Stimulated activated CD4-positive, alpha-beta T cell treated with anti-CD3 and anti-CD28 coated beads, Interleukin-2, amount 100 ng/mL, for 24 hours (primary cell): ENCODE measurements at regions not wholly inside any gene's neighbourhood (a gene's known extent, or its start where the extent isn't known, plus 50 kb on each side); places are given as distances from the start of the nearest gene placed in this dataset.

Experiments
- DNase-seq, 2 donors: peaks; one replicate each; pipeline ENCODE4 v3.0.0-alpha.2; 2020

DNA sequence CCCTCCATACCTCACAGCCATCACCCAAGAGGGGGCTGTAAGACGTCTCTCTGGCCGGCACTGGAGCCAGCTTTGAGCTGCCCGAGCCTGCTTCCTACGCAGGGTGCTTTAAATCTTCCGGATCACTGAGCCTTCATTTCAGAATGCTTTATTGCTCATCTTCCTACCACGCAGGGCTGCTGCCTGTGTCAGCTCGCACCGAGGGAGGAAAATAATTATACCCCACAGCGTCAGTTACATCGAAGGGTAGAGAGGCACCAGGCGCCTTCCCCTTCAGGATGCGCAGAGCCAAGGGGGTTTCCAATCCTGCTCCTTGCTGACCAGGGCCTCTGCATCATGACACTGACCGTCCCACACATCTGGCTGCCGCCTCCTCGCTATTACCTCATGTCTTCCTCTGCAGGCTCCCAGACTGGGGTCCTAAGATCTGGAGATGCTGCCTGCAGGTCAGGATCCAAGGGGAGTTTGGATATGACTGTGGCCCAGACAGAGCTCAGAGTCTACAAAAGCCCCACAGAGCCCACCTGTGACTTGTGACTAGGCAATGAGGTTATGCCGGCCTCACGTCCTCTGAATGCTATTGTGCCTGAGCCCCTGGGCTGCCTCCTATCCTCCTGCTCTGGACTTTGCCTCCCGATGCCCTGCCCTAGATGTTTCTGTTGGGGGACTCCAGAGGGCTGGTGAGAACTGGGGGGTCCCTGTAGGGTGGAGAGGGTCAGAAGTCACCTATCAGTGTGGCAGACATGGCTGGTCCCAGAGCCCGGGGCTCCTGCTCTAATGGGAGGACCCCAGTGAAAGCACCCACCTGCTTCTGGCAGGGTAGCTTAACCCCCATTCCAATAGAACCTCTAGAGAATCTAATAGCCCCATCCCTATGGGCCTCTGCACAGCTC, 220.3 kb upstream of the RTL1 start:
- DNase-seq = peak in 1 of 2 donors; percentile 2

DNA sequence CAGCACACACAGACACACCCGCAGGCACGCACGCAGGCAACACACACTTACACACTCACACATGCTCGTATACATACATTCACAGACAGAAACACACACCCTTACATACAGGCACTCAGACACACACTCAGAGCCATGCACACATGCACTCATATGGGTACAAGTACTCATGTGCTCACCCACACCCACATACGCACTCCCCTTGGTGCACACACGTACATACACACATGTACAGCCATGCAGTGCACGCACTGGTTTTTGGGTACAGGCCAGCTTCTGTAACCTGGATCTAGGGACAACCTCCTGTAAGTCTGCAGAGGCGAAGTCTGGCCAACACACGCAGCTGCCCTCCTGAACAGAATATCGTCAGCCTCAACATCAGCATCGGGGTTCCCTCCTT, 221.3 kb upstream of the RTL1 start:
- no peak for DNase-seq

DNA sequence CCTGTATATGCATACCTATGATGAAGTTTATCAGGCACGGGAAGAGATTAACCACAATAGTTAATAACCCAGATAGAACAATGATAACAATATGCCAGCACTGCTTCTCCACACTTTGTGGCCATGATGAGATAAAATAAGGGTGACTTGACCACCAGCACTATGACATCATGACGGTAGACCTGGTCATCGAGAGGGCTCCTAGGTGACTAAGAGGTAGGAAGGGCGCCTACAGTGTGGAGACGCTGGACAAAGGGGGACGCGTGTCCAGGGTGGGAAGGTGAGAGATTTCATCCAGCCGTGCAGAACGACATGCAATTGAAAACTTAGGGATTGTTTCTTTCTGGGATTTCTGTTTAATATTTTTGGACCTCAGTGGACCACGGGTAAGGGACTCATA, 221.8 kb upstream of the RTL1 start:
- peak in 1 of 2 donors; percentile 8 for DNase-seq

DNA sequence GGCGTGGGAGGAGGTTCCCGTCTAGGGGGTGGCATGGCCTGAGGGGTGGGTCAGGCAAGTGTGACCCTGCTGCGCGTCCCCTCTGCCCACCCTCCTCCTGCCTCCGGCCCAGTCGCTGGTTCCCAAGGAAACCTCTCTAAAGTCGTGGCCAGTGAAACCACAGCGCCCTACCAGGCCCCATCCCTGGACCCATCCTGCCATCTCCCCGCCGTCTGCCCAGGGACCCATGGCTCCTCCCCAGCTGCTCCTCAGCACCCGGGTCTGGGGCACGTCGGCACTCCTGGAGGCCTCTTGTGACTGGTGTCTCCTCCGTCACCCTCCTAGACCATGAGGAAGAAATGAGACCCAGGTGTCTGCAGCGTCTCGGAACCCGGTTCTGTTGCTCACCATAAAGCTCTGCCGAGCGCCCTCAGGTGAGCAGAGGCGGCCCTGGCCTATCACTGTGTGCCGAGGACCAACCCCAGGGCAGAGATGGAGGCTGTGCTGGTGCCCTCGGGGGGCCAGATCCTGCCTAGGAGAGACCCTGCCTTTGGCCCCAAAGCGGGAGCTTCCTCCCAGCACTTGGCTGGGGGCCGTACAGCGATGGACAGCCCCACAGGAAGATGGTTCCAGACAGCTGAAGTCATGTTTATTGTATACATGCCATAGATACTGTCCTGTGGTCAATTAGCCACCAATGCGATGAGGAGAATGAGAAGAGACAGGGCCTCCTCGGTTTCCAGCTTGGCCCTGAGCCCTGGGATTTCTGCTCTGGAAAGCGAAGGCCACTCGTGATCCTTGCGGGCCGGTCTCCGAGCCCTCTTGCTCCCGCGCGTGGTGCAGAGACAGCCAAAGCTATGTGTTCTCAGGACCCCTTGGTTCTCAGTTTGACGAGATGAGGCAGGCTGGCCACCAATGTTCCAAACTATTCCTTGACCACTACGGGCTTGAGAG, 222.5 kb upstream of the RTL1 start:
- no peak for DNase-seq

DNA sequence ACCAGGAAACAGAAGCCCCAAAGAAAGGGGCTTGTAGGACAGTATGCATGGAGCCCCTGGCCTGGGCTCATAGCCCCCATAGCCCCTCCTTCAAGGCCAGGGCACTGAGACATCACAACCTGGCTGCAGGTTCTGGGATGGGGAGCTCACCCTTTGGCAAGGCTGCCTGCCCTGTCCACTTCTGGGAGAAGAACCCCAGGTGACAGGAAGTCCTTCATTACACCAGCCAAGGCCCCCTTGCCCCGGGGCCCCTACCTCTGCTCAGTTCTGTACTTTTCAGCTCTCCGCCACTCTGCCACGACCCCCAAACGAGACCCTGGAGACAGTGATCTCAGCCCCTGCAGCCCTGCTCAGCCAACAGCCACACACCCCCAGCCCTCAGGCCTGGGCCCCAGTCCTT, 223.2 kb upstream of the RTL1 start:
- no peak for DNase-seq

DNA sequence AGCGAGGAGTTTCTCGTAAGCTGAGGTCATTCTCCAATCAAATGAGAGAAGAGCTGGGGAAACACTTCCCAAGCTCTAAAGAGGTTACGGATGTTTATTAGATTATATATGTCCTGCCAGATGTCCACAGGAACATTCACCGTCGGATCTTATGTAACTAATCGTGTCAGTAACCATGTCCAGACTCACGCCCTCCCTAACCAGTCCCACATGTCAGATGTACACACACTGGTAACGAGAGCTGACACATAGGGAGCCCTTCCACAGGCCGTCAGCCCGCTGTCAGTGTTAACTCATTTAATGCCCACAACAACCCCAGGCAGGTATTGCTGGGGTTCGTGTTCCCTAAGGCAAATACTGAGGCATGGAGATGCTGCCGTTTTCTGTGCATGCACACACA, 223.7 kb upstream of the RTL1 start:
- DNase-seq = peak in 1 of 2 donors; percentile 3

DNA sequence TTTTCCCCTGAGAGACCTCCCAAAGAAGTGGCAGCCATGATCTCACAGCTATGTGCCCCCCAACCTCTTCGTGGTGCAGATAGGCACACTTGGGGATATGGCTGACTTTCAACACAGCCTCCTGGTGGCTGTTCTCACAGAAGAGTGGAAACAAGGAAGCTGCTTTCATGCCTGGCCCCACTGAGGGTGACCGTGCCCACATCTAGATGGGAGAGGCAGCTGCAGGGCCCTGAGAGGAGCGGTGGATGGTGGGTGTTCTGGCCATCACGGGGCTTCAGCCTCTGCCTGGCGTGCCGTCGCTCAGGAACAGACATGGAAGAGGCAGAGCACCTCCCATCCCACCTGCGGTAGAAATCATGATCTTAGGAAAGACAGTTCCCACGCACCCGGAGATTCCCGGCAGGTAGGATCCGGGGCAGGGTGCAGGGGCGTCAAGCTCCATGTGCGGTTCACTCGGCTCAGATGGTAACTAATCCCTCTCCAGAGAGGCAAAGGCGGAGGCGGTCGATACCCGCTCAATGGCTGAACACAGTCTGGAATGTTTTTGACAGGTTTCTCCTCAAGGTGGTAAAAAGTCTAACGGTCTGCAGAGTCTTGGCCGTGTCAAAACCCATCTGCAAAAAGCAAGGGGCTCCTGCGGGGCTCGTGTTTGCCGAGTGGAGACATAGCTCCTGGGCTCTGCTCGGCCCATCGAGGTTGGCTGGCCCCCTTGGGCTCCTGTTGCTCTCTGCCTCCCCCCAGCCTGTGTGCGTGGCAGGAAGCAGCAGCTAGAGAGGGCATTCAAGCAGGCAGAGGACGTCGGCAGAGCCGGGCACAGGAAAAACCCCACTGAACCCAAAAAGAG, 225.2 kb upstream of the RTL1 start:
- no peak for DNase-seq

DNA sequence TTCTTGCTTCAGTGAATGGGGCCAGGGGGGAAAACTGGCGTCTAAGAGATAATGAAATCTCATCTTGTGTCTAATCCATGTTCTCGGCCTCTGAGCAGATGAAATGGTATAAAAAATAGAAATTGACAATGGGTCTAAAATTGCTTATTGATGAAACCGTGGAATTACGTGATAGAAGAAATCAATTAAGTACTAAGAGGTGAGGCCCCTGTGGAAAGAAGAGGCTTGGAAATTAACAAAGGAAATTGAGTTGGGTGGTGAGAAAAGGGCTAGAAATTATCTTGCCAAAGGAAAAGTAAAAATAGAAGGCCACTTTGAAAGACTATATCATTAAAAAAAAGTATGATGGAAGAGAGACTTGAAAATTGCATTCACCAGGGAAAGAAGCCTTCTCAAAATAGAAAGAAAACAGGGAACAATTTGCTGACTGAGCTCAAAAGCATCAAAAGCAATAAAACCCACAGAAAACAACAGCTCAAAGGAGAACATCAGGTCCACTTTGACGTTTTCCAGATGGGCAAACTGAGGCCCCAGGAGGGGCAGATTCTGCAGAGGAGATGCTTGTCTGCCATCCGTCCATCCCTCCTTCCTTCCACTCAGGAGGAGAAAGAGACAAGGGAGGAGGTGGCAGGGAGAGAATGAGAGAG, 226.1 kb upstream of the RTL1 start:
- DNase-seq = no peak

DNA sequence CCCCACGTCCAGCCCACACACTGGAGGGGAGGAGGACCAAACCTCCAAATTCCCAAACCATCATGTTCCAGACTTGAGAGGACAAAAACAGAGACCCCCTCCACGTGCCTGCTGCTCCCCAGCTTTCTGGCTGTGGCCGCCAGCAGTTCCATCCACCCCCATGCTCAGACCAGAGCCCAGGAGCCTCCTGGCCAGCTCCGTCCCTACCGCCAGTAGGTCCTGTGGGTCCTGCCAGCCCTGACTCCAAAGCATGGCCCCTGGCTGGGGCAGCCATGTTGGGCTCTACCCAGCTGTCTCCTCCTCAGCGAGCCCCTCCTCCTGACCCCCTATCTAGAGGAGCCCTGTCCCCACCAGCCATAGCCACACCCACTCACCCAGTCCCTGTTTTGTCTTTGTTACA, 227.3 kb upstream of the RTL1 start:
- DNase-seq = no peak

DNA sequence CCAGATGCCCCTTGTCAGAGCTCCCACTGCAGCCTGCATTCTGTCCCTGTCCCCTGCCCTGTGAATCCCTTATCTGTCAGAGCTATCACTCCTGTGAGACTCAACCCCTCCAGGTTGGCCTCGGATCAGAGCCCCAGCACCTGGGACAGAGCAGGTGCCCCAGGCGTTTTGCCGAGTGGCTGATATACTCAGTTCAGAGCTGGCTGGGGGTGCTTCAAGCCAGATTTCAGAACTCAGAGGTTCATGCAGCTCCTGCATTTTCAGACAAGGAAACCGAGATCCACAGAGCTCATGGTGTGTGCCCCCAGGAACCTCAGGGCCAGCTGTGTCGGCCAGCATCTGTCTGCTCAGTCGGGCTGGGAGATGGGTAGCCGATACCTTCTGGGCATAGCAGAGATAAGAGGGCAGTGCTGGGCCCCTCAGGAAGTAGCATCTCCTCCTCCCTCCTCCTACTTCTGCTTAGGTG, 228.0 kb upstream of the RTL1 start:
- DNase-seq = no peak

DNA sequence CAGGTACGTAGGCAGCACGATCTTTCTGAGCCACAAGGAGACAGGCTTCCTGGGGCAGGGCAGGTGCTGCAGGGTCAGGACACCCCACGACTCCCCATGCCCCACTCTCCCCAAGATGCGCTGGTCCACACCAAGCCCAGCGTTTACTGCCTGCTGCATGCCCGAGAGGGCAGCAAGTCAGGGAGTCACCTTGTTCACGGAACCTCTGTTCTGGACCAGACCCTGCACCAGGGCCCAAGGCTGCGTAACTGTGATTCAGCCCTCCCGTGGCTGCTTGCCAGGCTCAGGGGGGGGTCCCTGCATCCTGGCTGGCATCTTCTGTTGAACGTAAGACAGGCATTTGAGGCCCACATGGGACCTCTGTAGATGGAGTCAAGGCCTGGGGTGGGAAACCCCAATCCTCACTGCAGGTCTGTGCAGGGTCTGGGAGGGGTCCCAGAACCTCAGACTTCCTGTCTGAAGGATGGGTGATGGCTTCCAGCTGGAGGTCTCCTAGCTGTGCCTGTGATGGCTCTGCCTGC, 228.6 kb upstream of the RTL1 start:
- DNase-seq = no peak

DNA sequence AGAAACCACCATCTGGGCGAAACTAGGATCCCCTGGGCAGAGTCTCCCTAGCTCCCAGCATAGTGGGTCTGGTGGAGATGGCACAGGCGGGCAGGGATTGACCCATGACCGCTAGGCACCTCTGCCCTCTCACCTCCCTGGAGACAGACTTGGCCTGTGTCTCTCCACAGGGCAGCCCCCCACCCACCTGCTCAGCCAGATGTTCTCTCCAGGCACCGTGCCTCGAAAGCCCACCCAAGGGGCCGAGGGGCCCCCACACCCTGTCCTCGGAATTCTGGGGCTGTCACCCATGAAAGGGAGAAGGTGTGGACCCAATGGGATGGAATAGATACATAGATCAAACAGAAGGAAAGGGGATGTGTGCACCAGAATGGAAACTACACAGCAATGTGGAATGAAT, 229.1 kb upstream of the RTL1 start:
- no peak for DNase-seq

DNA sequence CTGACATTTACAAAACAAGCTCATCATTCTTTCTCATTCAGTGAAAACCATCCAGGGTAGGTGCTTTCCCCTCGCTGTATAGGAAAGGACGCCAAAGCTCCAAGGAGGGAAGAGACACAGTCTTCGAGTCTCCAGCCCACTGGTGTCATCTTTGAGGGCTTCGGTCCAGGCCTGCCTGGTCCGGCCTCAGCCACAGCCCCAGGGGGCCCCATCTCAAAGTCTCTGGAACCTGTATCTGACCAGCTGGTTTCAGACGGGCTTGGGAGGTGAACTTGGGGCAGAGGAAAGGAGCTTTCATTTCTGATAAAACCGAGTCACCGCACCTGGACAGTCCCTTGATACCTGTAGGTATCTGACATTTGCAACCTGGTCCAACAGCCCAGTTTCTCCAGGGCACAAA, 229.5 kb upstream of the RTL1 start:
- DNase-seq = no peak

DNA sequence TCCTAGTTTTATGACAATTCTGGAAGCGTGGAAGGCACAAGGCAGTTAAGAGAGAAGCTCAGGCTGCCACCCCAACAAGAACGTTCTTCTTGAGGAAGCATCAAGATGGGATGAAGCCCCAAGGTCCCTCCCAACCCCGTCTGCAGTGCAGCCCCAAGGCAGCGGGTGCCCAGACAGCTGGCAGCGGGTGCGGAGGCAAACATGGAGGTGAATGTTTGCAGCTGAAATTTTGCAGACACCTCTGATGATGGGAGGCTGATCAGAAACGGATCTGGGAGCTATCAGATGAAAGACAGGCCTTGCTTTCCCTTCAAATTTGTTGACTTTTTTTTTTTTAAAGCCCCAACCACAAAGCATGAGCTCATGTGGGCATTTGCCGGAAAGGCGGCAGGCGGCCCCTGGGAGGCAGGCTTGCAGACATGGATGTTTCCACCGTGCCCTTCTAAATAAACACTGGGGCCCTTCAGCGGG, 230.7 kb upstream of the RTL1 start:
- DNase-seq = no peak

DNA sequence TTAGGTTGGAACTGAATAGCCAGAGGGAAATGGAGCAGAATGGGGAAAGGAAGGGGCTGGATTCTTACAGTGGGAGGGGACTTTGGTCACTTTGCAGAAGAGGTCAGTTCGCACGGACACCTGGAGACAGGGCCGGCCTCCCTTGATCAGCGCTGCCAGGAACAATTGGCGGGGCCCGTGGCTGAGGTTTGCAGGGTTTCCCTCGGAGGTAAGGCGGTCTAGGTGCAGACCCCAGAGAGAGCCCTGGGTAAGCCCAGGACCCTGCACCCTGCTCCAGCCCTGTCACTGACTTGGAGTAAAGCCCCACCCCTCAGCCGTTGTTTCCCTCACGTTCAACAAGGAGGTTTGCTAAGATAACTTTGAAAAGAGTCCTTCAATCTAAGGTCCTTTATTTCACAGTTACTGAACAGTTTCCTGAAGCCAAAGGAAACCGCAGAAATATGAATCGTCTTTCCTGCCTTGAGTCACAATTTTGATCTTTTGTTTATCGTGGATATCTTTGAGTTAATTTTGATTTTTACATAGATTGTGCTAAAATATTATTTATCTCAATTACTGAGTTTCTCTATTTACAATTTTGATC, 231.4 kb upstream of the RTL1 start:
- DNase-seq = no peak

DNA sequence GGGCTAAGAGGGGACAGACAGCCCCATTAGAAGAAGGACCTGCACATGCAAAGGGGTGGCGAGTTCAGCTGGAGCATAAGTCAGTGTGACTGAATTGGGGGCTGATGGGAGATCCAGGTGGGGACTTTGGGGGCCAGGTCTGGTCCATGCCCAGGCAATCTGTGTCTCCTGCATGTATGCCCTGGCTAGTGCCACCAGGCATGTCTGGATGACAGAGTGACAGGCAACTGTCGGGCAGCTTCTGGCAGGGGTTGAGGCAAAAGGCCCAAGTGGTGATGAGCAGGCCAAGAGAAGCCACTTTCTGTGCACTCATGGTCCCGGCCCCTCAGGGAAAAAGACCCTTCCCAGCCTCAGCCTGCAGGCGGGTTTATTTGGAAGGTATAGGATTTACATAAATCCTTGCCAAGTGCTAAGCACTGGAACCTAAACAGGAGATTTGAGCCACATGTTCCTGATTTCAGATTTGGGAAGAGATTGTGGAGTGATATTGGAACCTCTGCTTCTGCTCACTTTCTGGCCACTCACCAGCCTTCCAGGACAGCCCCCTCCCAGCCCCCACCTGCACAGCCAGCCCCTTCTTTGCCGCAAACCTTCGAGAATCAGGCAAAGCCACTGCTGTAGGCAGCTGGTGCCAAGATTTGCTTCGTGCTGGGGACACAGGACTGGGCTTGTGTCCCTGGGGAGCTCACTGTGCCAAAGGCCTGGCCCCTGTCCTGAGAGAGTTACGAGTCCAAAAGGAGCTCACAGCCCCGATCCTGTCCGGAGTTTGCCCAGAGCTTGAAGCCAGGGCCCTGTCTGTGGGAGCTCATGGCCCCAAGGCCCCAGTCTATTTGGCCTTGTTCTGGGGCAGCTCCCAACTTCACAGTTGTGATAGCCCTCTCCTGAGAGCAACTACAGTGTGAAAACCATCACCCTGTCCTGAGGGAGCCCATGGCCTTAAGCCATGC, 232.5 kb upstream of the RTL1 start:
- no peak for DNase-seq

DNA sequence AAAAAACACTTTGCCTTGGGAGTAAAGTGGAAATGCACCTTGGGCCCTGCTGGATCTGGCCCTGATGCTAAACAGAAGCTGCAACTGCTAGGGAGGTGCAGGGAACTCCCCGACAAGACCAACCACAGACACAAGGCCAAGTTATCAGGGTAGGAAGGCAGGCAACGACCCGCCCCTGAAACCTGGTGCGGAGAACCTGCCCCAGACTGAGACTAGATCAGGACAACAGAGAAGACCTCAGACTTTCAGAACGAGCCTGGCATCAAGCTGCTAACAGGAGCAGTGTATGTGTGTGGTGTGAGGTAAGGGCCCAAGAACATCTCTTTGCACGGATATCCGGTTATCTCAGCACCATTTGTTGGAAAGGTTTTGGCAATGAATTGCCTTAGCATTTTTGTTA, 233.7 kb upstream of the RTL1 start:
- DNase-seq = no peak

DNA sequence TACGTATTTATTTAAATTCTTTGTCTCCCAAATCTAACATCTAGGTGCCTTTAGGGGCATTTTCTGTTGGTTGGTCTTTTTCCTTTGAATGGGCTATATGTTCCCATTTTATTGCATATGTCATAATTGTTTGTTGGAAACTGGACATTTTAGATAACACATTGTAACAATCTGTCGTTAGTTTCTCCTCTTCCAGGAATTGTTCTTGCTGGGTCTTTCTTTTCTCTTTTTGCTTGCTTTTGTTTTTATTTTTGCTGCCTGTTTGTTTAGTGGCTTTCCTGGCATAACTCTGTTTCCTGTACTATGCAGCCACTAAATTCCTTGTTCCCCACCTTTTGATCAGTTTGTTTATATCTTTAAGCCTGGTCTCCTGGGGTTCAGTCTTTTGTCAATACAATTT, 244.3 kb upstream of the RTL1 start:
- DNase-seq = no peak

DNA sequence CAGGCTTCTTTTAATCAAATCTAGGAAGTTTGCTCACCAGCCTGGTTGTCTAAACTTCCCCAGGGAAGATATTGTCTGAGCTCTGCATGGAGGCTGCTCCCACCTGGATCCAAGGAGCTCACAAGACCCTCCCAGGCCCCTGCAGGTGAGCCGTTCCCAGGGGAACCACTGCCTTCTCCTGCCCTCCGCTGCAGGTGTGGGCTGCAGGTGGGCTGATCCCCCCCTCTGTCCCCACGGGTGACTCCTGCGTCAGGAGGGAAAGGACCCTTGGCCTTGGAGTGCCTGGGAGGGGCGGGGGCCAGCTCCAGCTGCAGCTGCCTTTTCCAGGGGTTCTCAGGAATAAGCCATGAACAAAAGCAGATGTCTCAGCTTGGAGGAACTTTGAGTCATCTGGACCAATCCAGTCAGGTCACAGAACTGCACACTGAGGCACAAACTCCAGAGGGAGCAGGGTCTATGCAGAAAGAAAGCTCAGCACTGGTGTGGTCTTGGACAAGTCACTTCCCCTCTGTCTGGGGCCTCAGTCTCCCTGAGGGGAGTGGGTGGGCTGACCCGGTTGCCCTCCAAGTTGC, 246.6 kb upstream of the RTL1 start:
- no peak for DNase-seq
